ENCODE measurements at regions not wholly inside any gene's neighbourhood (a gene's known extent, or its start where the extent isn't known, plus 50 kb on each side); places are given as distances from the start of the nearest gene placed in this dataset.

GRCh38 chr17:33403194-33403593 lies 110.1 kb upstream of the ASIC2 start:
- H3K9me3 ChIP-seq (ENCODE audit: insufficient read depth, low read length): no peaks in the 10 kb centered on the region
- DNase-seq (ENCODE audit: low read depth, low spot score): no peak
- H3K27me3 ChIP-seq (ENCODE audit: insufficient read depth, insufficient read length): no peaks in the 10 kb centered on the region
- no peak overlapping the region for H3K4me3 ChIP-seq (ENCODE audit: insufficient read length, low read depth)
- H3K9ac ChIP-seq (ENCODE audit: insufficient read length, low read depth): no peak overlapping the region
- no peaks in the 10 kb centered on the region for H3K4me1 ChIP-seq (ENCODE audit: insufficient read depth, insufficient read length)
- no peaks in the 10 kb centered on the region for H3K36me3 ChIP-seq (ENCODE audit: insufficient read depth, insufficient read length, low read length)
- no peak for TF ChIP-seq YY1 (IDR thresholded peaks at IDR 0.05; ENCODE audit: insufficient read depth, insufficient read length)
- TF ChIP-seq SUZ12 (IDR thresholded peaks at IDR 0.05; ENCODE audit: extremely low read depth, insufficient read depth, insufficient read length): no peak
- no peak for TF ChIP-seq ZNF274 (IDR thresholded peaks at IDR 0.05; ENCODE audit: low read depth, low read length)

- Histone ChIP-seq H3K9me3 (ENCODE audit: insufficient read depth, low read length) (no peaks in the 10 kb centered on the region), H3K27me3 (ENCODE audit: insufficient read depth, insufficient read length) (no peaks in the 10 kb centered on the region), H3K4me3 (ENCODE audit: insufficient read length, low read depth) (no peak overlapping the region), H3K9ac (ENCODE audit: insufficient read length, low read depth) (no peak overlapping the region), H3K4me1 (ENCODE audit: insufficient read depth, insufficient read length) (no peaks in the 10 kb centered on the region), H3K36me3 (ENCODE audit: insufficient read depth, insufficient read length, low read length) (no peaks in the 10 kb centered on the region)
- no peak for DNase-seq (ENCODE audit: low read depth, low spot score)
- TF ChIP-seq SUZ12 (IDR thresholded peaks at IDR 0.05; ENCODE audit: extremely low read depth, insufficient read depth, insufficient read length): no peak
- TF ChIP-seq ZNF274 (IDR thresholded peaks at IDR 0.05; ENCODE audit: low read depth, low read length): no peak
- no peak for TF ChIP-seq YY1 (IDR thresholded peaks at IDR 0.05; ENCODE audit: insufficient read depth, insufficient read length)
Observed at GRCh38 chr17:33404070-33404819, 111.2 kb upstream of the ASIC2 start.

GRCh38 chr17:33416131-33416530 lies 123.0 kb upstream of the ASIC2 start:
- H3K36me3 ChIP-seq (ENCODE audit: insufficient read depth, insufficient read length, low read length): no peaks in the 10 kb centered on the region
- DNase-seq (ENCODE audit: low read depth, low spot score): no peak
- H3K4me1 ChIP-seq (ENCODE audit: insufficient read depth, insufficient read length): no peaks in the 10 kb centered on the region
- H3K27me3 ChIP-seq (ENCODE audit: insufficient read depth, insufficient read length): no peaks in the 10 kb centered on the region
- no peak overlapping the region for H3K4me3 ChIP-seq (ENCODE audit: insufficient read length, low read depth)
- no peaks in the 10 kb centered on the region for H3K9me3 ChIP-seq (ENCODE audit: insufficient read depth, low read length)
- no peak overlapping the region for H3K9ac ChIP-seq (ENCODE audit: insufficient read length, low read depth)
- no peak for TF ChIP-seq ZNF274 (IDR thresholded peaks at IDR 0.05; ENCODE audit: low read depth, low read length)
- no peak for TF ChIP-seq SUZ12 (IDR thresholded peaks at IDR 0.05; ENCODE audit: extremely low read depth, insufficient read depth, insufficient read length)
- TF ChIP-seq YY1 (IDR thresholded peaks at IDR 0.05; ENCODE audit: insufficient read depth, insufficient read length): no peak

- Histone ChIP-seq H3K9ac (ENCODE audit: insufficient read length, low read depth) (no peak overlapping the region), H3K4me3 (ENCODE audit: insufficient read length, low read depth) (no peak overlapping the region)
- DNase-seq (ENCODE audit: low read depth, low spot score): no peak
Observed at GRCh38 chr17:33421933-33422332, 128.8 kb upstream of the ASIC2 start.

GRCh38 chr17:33433581-33433980 lies 140.5 kb upstream of the ASIC2 start:
- no peaks in the 10 kb centered on the region for H3K27me3 ChIP-seq (ENCODE audit: insufficient read depth, insufficient read length)
- DNase-seq (ENCODE audit: low read depth, low spot score): no peak
- no peak overlapping the region for H3K9ac ChIP-seq (ENCODE audit: insufficient read length, low read depth)
- no peak overlapping the region for H3K4me3 ChIP-seq (ENCODE audit: insufficient read length, low read depth)
- H3K4me1 ChIP-seq (ENCODE audit: insufficient read depth, insufficient read length): no peaks in the 10 kb centered on the region
- H3K9me3 ChIP-seq (ENCODE audit: insufficient read depth, low read length): no peaks in the 10 kb centered on the region
- no peak for TF ChIP-seq SUZ12 (IDR thresholded peaks at IDR 0.05; ENCODE audit: extremely low read depth, insufficient read depth, insufficient read length)
- TF ChIP-seq YY1 (IDR thresholded peaks at IDR 0.05; ENCODE audit: insufficient read depth, insufficient read length): no peak
- TF ChIP-seq ZNF274 (IDR thresholded peaks at IDR 0.05; ENCODE audit: low read depth, low read length): no peak
- H3K36me3 ChIP-seq (ENCODE audit: insufficient read depth, insufficient read length, low read length): no peaks in the 10 kb centered on the region

More at GRCh38 chr17:33421933-33422332, 128.8 kb upstream of the ASIC2 start:
- TF ChIP-seq YY1 (IDR thresholded peaks at IDR 0.05; ENCODE audit: insufficient read depth, insufficient read length): no peak
- no peak for TF ChIP-seq ZNF274 (IDR thresholded peaks at IDR 0.05; ENCODE audit: low read depth, low read length)
- no peak for TF ChIP-seq SUZ12 (IDR thresholded peaks at IDR 0.05; ENCODE audit: extremely low read depth, insufficient read depth, insufficient read length)
- H3K9me3 ChIP-seq (ENCODE audit: insufficient read depth, low read length): peaks cover 5% of the 10 kb centered on the region; the same call in 1 of the 2 replicates
- H3K27me3 ChIP-seq (ENCODE audit: insufficient read depth, insufficient read length): no peaks in the 10 kb centered on the region
- no peaks in the 10 kb centered on the region for H3K4me1 ChIP-seq (ENCODE audit: insufficient read depth, insufficient read length)
- no peaks in the 10 kb centered on the region for H3K36me3 ChIP-seq (ENCODE audit: insufficient read depth, insufficient read length, low read length)

- H3K4me1 ChIP-seq (ENCODE audit: insufficient read depth, insufficient read length): no peaks in the 10 kb centered on the region
- H3K36me3 ChIP-seq (ENCODE audit: insufficient read depth, insufficient read length, low read length): no peaks in the 10 kb centered on the region
- H3K27me3 ChIP-seq (ENCODE audit: insufficient read depth, insufficient read length): no peaks in the 10 kb centered on the region
- no peak overlapping the region for H3K9ac ChIP-seq (ENCODE audit: insufficient read length, low read depth)
- H3K4me3 ChIP-seq (ENCODE audit: insufficient read length, low read depth): no peak overlapping the region
- no peaks in the 10 kb centered on the region for H3K9me3 ChIP-seq (ENCODE audit: insufficient read depth, low read length)
- no peak for DNase-seq (ENCODE audit: low read depth, low spot score)
- TF ChIP-seq SUZ12 (IDR thresholded peaks at IDR 0.05; ENCODE audit: extremely low read depth, insufficient read depth, insufficient read length) (no peak), YY1 (IDR thresholded peaks at IDR 0.05; ENCODE audit: insufficient read depth, insufficient read length) (no peak), ZNF274 (IDR thresholded peaks at IDR 0.05; ENCODE audit: low read depth, low read length) (no peak)
Observed at GRCh38 chr17:33434841-33435240, 141.7 kb upstream of the ASIC2 start.

GRCh38 chr17:33435721-33436301 lies 142.7 kb upstream of the ASIC2 start:
- TF ChIP-seq ZNF274 (IDR thresholded peaks at IDR 0.05; ENCODE audit: low read depth, low read length): no peak
- no peak for TF ChIP-seq YY1 (IDR thresholded peaks at IDR 0.05; ENCODE audit: insufficient read depth, insufficient read length)
- no peak for TF ChIP-seq SUZ12 (IDR thresholded peaks at IDR 0.05; ENCODE audit: extremely low read depth, insufficient read depth, insufficient read length)
- H3K4me1 ChIP-seq (ENCODE audit: insufficient read depth, insufficient read length): no peaks in the 10 kb centered on the region
- no peaks in the 10 kb centered on the region for H3K27me3 ChIP-seq (ENCODE audit: insufficient read depth, insufficient read length)
- no peak overlapping the region for H3K9ac ChIP-seq (ENCODE audit: insufficient read length, low read depth)
- no peak overlapping the region for H3K4me3 ChIP-seq (ENCODE audit: insufficient read length, low read depth)
- H3K36me3 ChIP-seq (ENCODE audit: insufficient read depth, insufficient read length, low read length): no peaks in the 10 kb centered on the region
- DNase-seq (ENCODE audit: low read depth, low spot score): no peak
- no peaks in the 10 kb centered on the region for H3K9me3 ChIP-seq (ENCODE audit: insufficient read depth, low read length)
